AG04449 (cell line): ENCODE measurements at regions not wholly inside any gene's neighbourhood (a gene's known extent, or its start where the extent isn't known, plus 50 kb on each side); places are given as distances from the start of the nearest gene placed in this dataset.

Experiments used
- CTCF ChIA-PET: fragments of 350-600 bp; formaldehyde crosslinking; extraction: SDS; loops from one replicate; lab custom pipeline; 2021; ENCODE audit warnings: antibody characterized with exemption; lab: Yijun Ruan, JAX
- POLR2A ChIA-PET: fragments of 400-600, 350-600 bp; formaldehyde crosslinking; extraction: SDS; loops from one replicate; lab custom pipeline; 2020; ENCODE audit warnings: antibody characterized with exemption, inconsistent platforms; lab: Yijun Ruan, JAX
- DNase-seq: peaks from one replicate; pipeline ENCODE4 v3.0.0-alpha.2; 2010; ENCODE audit warnings: low read depth, low spot score
- H3K4me3 ChIP-seq: 2 replicates; pipeline ENCODE4 v1.5.1; 2011; ENCODE audit warnings: low read depth, mild to moderate bottlenecking, control low read depth, low read length
- CTCF ChIP-seq: IDR thresholded peaks from one replicate; pipeline ENCODE4 v1.5.1; 2011; ENCODE audit warnings: mild to moderate bottlenecking, moderate library complexity, low read length, control low read depth, inconsistent platforms; ENCODE audit not compliant: insufficient read depth; ENCODE audit errors: missing control alignments

- POLR2A ChIA-PET: no interaction called here
- no peak for TF ChIP-seq CTCF
- CTCF ChIA-PET: no interaction called here
- DNase-seq: no peak
- H3K4me3 ChIP-seq: no peak overlapping the region
Observed at GRCh38 chr1:103854279-103854678, 104.6 kb downstream of the AMY1C start.

GRCh38 chr1:103859721-103860120, 110.0 kb downstream of the AMY1C start:
- DNase-seq: no peak
- TF ChIP-seq CTCF: no peak
- ChIA-PET POLR2A (no interaction called here), CTCF (no interaction called here)
- no peak overlapping the region for H3K4me3 ChIP-seq

GRCh38 chr1:103898576-103899345, 149.1 kb downstream of the AMY1C start:
- ChIA-PET CTCF (no interaction called here), POLR2A (no interaction called here)
- no peak overlapping the region for H3K4me3 ChIP-seq
- DNase-seq: no peak
- no peak for TF ChIP-seq CTCF

- TF ChIP-seq CTCF: no peak
- no peak for DNase-seq
- no peak overlapping the region for H3K4me3 ChIP-seq
- CTCF ChIA-PET: no interaction called here
- POLR2A ChIA-PET: no interaction called here
Observed at GRCh38 chr1:103900005-103900404, 150.3 kb downstream of the AMY1C start.

GRCh38 chr1:103901072-103901471, 151.4 kb downstream of the AMY1C start:
- CTCF ChIA-PET: no interaction called here
- no peak for DNase-seq
- H3K4me3 ChIP-seq: no peak overlapping the region
- POLR2A ChIA-PET: no interaction called here
- no peak for TF ChIP-seq CTCF

GRCh38 chr1:103905363-103905762, 155.7 kb downstream of the AMY1C start:
- no peak for DNase-seq
- H3K4me3 ChIP-seq: no peak overlapping the region
- ChIA-PET CTCF (no interaction called here), POLR2A (no interaction called here)
- no peak for TF ChIP-seq CTCF
